ENCODE measurements at regions not wholly inside any gene's neighbourhood (a gene's known extent, or its start where the extent isn't known, plus 50 kb on each side); places are given as distances from the start of the nearest gene placed in this dataset.

- Histone ChIP-seq H3K27ac (ENCODE audit: low read depth in 1 of 2, low read length in 2 of 2) (no peak overlapping the region), H3K4me3 (replicated peaks in 1 of 3; ENCODE audit: low read depth in 2 of 3, low read length in 3 of 3) (no peak overlapping the region), H4K20me1 (ENCODE audit: insufficient read depth, low read length) (no peaks in the 10 kb centered on the region), H3K36me3 (replicated peaks in 1 of 2; ENCODE audit: control insufficient read depth in 1 of 2, insufficient read depth in 2 of 2, low read length in 2 of 2) (no peaks in the 10 kb centered on the region), H3K9ac (ENCODE audit: insufficient read depth, low read length, poor library complexity, severe bottlenecking) (no peak overlapping the region), H3K4me2 (replicated peaks; ENCODE audit: extremely low read depth, low read length, poor library complexity, severe bottlenecking) (no peak overlapping the region), H3K27me3 (ENCODE audit: control insufficient read depth in 2 of 2, insufficient read depth in 2 of 2, low read length in 2 of 2) (no peaks in the 10 kb centered on the region), H3K4me1 (ENCODE audit: control insufficient read depth in 1 of 2, insufficient read depth in 2 of 2, low read length in 2 of 2) (peaks cover 6 to 9% of the 10 kb centered on the region in 2 donors), H3K9me3 (replicated peaks in 1 of 2; ENCODE audit: control insufficient read depth in 1 of 2, insufficient read depth in 1 of 2, low read length in 2 of 2) (no peaks in the 10 kb centered on the region), H2AFZ (ENCODE audit: insufficient read depth, low read depth, low read length, poor library complexity, severe bottlenecking) (no peak overlapping the region), H3K79me2 (ENCODE audit: insufficient read depth, low read length) (no peaks in the 10 kb centered on the region)
- intact Hi-C loops (cut with micrococcal nuclease) = loop anchor here (5.0 to 10.0 kb wide), 2 partner anchors 108 to 260 kb away; partner anchors contain the start of genes ASGR1 (in 2 of the 2) and BCL6B (in 2 of the 2)
- Mint-ChIP-seq H3K27ac (no peak overlapping the region), H3K27me3 (ENCODE audit: low read depth in 3 of 3) (peaks cover 4 to 12% (median 5%) of the 10 kb centered on the region in 3 donors), H3K9me3 (no peaks in the 10 kb centered on the region), H3K36me3 (no peaks in the 10 kb centered on the region), H3K4me1 (peaks cover 20% of the 10 kb centered on the region), H3K4me3 (no peak overlapping the region)
- DNase-seq = no peak
- 63% methylated on average over 1 of the region's 6 CpGs for WGBS (ENCODE audit: insufficient coverage)
- TF ChIP-seq CTCF (IDR thresholded peaks at IDR 0.05) = no peak
Measured at GRCh38 chr17:6914711-6915110, 81.1 kb upstream of the ALOX12 start.

GRCh38 chr17:6915620-6916019, 80.2 kb upstream of the ALOX12 start:
- peaks cover 6 to 9% of the 10 kb centered on the region in 2 donors for H3K4me1 ChIP-seq (ENCODE audit: control insufficient read depth in 1 of 2, insufficient read depth in 2 of 2, low read length in 2 of 2)
- H3K9ac ChIP-seq (ENCODE audit: insufficient read depth, low read length, poor library complexity, severe bottlenecking) = no peak overlapping the region
- no peaks in the 10 kb centered on the region for H3K9me3 ChIP-seq (replicated peaks in 1 of 2; ENCODE audit: control insufficient read depth in 1 of 2, insufficient read depth in 1 of 2, low read length in 2 of 2)
- Mint-ChIP-seq H3K36me3 (no peaks in the 10 kb centered on the region), H3K27me3 (ENCODE audit: low read depth in 3 of 3) (peaks cover 3 to 10% (median 5%) of the 10 kb centered on the region in 3 donors), H3K4me1 (peaks cover 20% of the 10 kb centered on the region), H3K4me3 (no peak overlapping the region), H3K9me3 (no peaks in the 10 kb centered on the region), H3K27ac (no peak overlapping the region)
- intact Hi-C loops (cut with micrococcal nuclease) = loop anchor here (10.0 kb wide), 1 partner anchor 259 kb away; the partner anchor contains the start of gene ASGR1 (in 2 of the 2)
- no peaks in the 10 kb centered on the region for H3K79me2 ChIP-seq (ENCODE audit: insufficient read depth, low read length)
- no peak overlapping the region for H2AFZ ChIP-seq (ENCODE audit: insufficient read depth, low read depth, low read length, poor library complexity, severe bottlenecking)
- H4K20me1 ChIP-seq (ENCODE audit: insufficient read depth, low read length) = no peaks in the 10 kb centered on the region
- H3K27ac ChIP-seq (ENCODE audit: low read depth in 1 of 2, low read length in 2 of 2) = no peak overlapping the region
- H3K4me2 ChIP-seq (replicated peaks; ENCODE audit: extremely low read depth, low read length, poor library complexity, severe bottlenecking) = no peak overlapping the region
- no peak for DNase-seq
- H3K4me3 ChIP-seq (replicated peaks in 1 of 3; ENCODE audit: low read depth in 2 of 3, low read length in 3 of 3) = no peak overlapping the region
- H3K36me3 ChIP-seq (replicated peaks in 1 of 2; ENCODE audit: control insufficient read depth in 1 of 2, insufficient read depth in 2 of 2, low read length in 2 of 2) = no peaks in the 10 kb centered on the region
- no peak for TF ChIP-seq CTCF (IDR thresholded peaks at IDR 0.05)
- H3K27me3 ChIP-seq (ENCODE audit: control insufficient read depth in 2 of 2, insufficient read depth in 2 of 2, low read length in 2 of 2) = no peaks in the 10 kb centered on the region
- WGBS (ENCODE audit: insufficient coverage) = 92% methylated on average over 2 of the region's 4 CpGs

Data from CD14-positive monocyte (primary cell).